ENCODE measurements at regions not wholly inside any gene's neighbourhood (a gene's known extent, or its start where the extent isn't known, plus 50 kb on each side); places are given as distances from the start of the nearest gene placed in this dataset.

DNA sequence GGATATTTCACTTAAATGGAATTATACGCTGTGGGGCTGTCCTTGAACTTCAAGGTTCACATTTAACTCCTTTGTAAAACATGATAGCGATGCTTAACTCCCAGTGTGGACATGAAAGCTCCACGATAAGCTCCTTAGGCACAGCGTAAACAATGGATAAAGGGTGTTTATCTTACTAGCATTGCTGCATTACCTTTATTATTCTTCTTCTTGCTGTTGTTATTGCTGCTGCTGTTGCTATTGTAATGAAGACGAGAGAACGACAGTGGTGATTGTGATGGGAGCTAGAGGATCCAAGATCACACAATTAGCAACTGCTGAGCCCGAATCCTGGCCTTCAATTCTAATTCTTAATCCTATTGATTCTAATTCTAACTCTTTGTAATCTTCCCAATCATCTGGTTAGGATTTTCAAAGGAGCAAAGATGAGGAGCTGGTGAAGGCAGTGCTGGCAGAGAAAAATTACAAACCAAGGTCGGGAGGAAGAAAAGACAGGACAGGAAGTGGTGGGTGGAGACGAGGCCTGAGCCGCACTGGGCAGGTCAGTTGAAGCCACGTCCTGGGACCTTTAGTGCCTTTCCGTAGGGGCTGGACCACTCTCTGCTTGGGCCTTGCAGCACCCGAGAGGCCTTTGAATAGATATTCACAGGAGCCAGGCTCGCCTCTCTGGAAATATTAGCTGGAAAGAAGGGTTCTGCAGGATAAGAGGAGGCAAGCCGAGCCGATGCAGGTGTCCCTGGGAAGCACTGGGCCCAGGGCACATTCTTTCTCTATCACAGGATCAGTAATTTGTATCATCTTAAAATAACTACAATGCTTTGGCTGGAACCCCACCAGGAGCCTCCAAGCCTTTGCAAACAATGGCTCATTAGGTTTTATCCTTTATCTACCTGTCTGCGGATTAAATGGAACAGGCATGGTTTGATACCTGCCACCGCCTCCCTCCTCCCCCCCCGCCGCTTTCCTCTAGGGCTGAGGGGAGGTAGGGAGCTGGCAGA is 571.6 kb downstream of the AJAP1 start:
- no peaks in the 10 kb centered on the region for H3K27me3 ChIP-seq (ENCODE audit: low read depth, low read length)
- H3K4me3 ChIP-seq (ENCODE audit: low read depth in 1 of 2, low read length in 2 of 2) = no peak overlapping the region
- no peak overlapping the region for H3K27ac ChIP-seq (ENCODE audit: low read length)
- no peaks in the 10 kb centered on the region for H3K4me1 ChIP-seq (ENCODE audit: control insufficient read depth in 1 of 2, insufficient read depth in 2 of 2, low read length in 2 of 2)
- H3K36me3 ChIP-seq (ENCODE audit: control insufficient read depth in 1 of 2, insufficient read depth in 2 of 2, low read length in 2 of 2) = no peaks in the 10 kb centered on the region
- H3K9me3 ChIP-seq (ENCODE audit: control insufficient read depth in 1 of 2, low read length in 2 of 2) = no peaks in the 10 kb centered on the region

DNA sequence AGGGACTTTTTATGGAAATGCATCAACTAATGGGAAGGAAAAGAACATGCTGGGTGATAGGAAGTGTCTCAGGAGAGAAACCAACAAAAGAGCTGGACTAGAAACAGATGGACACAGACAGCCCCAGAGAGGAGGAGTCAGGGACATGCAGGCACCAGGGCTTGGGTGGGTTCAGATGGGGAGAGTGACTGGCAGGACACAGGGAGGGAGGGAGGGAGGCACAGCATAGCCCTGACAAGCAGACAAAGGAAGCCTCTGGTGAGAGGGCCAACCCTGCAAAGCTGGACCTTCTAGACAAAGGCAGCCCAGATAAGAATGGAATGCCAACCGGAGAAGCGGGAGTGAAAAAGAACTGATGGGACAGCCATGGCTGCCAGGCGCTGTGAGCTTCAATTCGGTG is 568.8 kb downstream of the AJAP1 start:
- H3K36me3 ChIP-seq (ENCODE audit: control insufficient read depth in 1 of 2, insufficient read depth in 2 of 2, low read length in 2 of 2) = no peaks in the 10 kb centered on the region
- H3K4me3 ChIP-seq (ENCODE audit: low read depth in 1 of 2, low read length in 2 of 2) = no peak overlapping the region
- no peaks in the 10 kb centered on the region for H3K27me3 ChIP-seq (ENCODE audit: low read depth, low read length)
- no peak overlapping the region for H3K27ac ChIP-seq (ENCODE audit: low read length)
- no peaks in the 10 kb centered on the region for H3K4me1 ChIP-seq (ENCODE audit: control insufficient read depth in 1 of 2, insufficient read depth in 2 of 2, low read length in 2 of 2)
- H3K9me3 ChIP-seq (ENCODE audit: control insufficient read depth in 1 of 2, low read length in 2 of 2) = no peaks in the 10 kb centered on the region

- H3K27ac ChIP-seq (ENCODE audit: low read length) = no peak overlapping the region
- H3K4me1 ChIP-seq (ENCODE audit: control insufficient read depth in 1 of 2, insufficient read depth in 2 of 2, low read length in 2 of 2) = no peaks in the 10 kb centered on the region
- no peaks in the 10 kb centered on the region for H3K36me3 ChIP-seq (ENCODE audit: control insufficient read depth in 1 of 2, insufficient read depth in 2 of 2, low read length in 2 of 2)
- no peaks in the 10 kb centered on the region for H3K9me3 ChIP-seq (ENCODE audit: control insufficient read depth in 1 of 2, low read length in 2 of 2)
- no peak overlapping the region for H3K4me3 ChIP-seq (ENCODE audit: low read depth in 1 of 2, low read length in 2 of 2)
- H3K27me3 ChIP-seq (ENCODE audit: low read depth, low read length) = no peaks in the 10 kb centered on the region
Observed at GRCh38 chr1:5222626-5223025, 568.2 kb downstream of the AJAP1 start.

- Histone ChIP-seq H3K4me3 (ENCODE audit: low read depth in 1 of 2, low read length in 2 of 2) (no peak overlapping the region), H3K4me1 (ENCODE audit: control insufficient read depth in 1 of 2, insufficient read depth in 2 of 2, low read length in 2 of 2) (no peaks in the 10 kb centered on the region), H3K36me3 (ENCODE audit: control insufficient read depth in 1 of 2, insufficient read depth in 2 of 2, low read length in 2 of 2) (no peaks in the 10 kb centered on the region), H3K27ac (ENCODE audit: low read length) (no peak overlapping the region), H3K9me3 (ENCODE audit: control insufficient read depth in 1 of 2, low read length in 2 of 2) (no peaks in the 10 kb centered on the region), H3K27me3 (ENCODE audit: low read depth, low read length) (no peaks in the 10 kb centered on the region)
Observed at GRCh38 chr1:5221451-5221850, 567.0 kb downstream of the AJAP1 start.

DNA sequence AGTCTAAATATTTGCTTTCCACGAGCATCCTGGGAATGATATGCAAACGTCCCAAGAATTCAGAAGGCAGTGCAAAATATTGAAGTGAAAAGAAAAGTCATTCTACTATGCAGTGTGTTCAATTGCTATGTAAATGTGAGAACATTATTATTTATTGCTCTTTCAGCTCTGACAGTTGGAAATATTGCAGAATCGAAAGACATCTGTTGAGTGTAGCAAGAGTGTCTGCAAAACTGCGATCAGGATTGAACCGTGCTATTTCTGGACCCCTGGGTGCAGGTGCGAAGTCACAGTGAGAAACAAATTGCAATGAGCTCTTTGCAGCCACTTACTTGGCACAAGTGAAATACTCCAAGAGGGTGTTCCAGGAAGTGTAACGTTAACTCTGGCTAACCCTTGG is 566.4 kb downstream of the AJAP1 start:
- Histone ChIP-seq H3K4me1 (ENCODE audit: control insufficient read depth in 1 of 2, insufficient read depth in 2 of 2, low read length in 2 of 2) (no peaks in the 10 kb centered on the region), H3K27ac (ENCODE audit: low read length) (no peak overlapping the region), H3K27me3 (ENCODE audit: low read depth, low read length) (no peaks in the 10 kb centered on the region), H3K4me3 (ENCODE audit: low read depth in 1 of 2, low read length in 2 of 2) (no peak overlapping the region), H3K9me3 (ENCODE audit: control insufficient read depth in 1 of 2, low read length in 2 of 2) (no peaks in the 10 kb centered on the region), H3K36me3 (ENCODE audit: control insufficient read depth in 1 of 2, insufficient read depth in 2 of 2, low read length in 2 of 2) (no peaks in the 10 kb centered on the region)

DNA sequence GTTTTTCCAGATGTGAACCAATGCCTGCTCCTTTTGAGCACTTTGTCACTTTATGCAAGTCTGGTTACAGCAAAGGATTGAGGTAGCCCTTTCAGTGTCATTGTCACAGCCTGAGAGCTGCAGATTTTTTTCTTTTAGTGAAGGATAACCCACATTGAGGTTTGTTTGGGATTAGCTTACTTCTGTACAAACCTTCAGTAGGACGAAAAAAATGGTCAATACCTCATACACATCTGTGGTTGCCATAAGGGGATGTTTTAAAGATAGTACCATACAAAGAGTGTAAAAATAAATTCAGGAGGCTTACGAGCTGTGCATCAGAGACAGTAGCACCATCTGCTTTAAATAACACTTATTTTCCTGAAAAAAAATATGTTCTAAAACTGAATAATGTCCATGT is 566.0 kb downstream of the AJAP1 start:
- no peak overlapping the region for H3K27ac ChIP-seq (ENCODE audit: low read length)
- no peaks in the 10 kb centered on the region for H3K9me3 ChIP-seq (ENCODE audit: control insufficient read depth in 1 of 2, low read length in 2 of 2)
- H3K27me3 ChIP-seq (ENCODE audit: low read depth, low read length) = no peaks in the 10 kb centered on the region
- no peaks in the 10 kb centered on the region for H3K4me1 ChIP-seq (ENCODE audit: control insufficient read depth in 1 of 2, insufficient read depth in 2 of 2, low read length in 2 of 2)
- H3K4me3 ChIP-seq (ENCODE audit: low read depth in 1 of 2, low read length in 2 of 2) = no peak overlapping the region
- H3K36me3 ChIP-seq (ENCODE audit: control insufficient read depth in 1 of 2, insufficient read depth in 2 of 2, low read length in 2 of 2) = no peaks in the 10 kb centered on the region

DNA sequence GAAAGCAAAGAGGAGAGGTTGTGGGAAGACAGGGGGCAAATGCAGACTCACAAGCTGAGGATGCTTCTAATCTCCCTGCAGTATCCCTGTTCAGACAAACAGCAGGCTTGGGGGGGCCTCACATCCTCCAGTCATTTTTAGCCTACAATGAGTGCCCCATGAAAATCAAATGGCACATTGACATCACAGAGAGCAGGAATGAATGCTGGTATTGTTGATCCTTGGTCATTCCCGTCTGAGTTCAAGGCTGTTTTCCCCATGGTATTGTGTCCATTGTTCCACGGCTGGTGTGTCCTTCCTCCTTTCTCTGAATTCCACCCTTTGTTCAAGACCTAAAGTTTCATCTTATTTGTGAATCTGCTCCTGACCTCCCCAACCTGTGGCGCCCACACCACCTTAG is 545.6 kb downstream of the AJAP1 start:
- no peak overlapping the region for H3K4me3 ChIP-seq (ENCODE audit: low read depth in 1 of 2, low read length in 2 of 2)
- H3K36me3 ChIP-seq (ENCODE audit: control insufficient read depth in 1 of 2, insufficient read depth in 2 of 2, low read length in 2 of 2) = no peaks in the 10 kb centered on the region
- no peaks in the 10 kb centered on the region for H3K4me1 ChIP-seq (ENCODE audit: control insufficient read depth in 1 of 2, insufficient read depth in 2 of 2, low read length in 2 of 2)
- H3K27ac ChIP-seq (ENCODE audit: low read length) = no peak overlapping the region
- H3K9me3 ChIP-seq (ENCODE audit: control insufficient read depth in 1 of 2, low read length in 2 of 2) = no peaks in the 10 kb centered on the region
- H3K27me3 ChIP-seq (ENCODE audit: low read depth, low read length) = no peaks in the 10 kb centered on the region

GRCh38 chr1:5198328-5198727 is 543.9 kb downstream of the AJAP1 start:
- no peaks in the 10 kb centered on the region for H3K4me1 ChIP-seq (ENCODE audit: control insufficient read depth in 1 of 2, insufficient read depth in 2 of 2, low read length in 2 of 2)
- no peaks in the 10 kb centered on the region for H3K36me3 ChIP-seq (ENCODE audit: control insufficient read depth in 1 of 2, insufficient read depth in 2 of 2, low read length in 2 of 2)
- no peaks in the 10 kb centered on the region for H3K9me3 ChIP-seq (ENCODE audit: control insufficient read depth in 1 of 2, low read length in 2 of 2)
- no peaks in the 10 kb centered on the region for H3K27me3 ChIP-seq (ENCODE audit: low read depth, low read length)
- no peak overlapping the region for H3K27ac ChIP-seq (ENCODE audit: low read length)
- no peak overlapping the region for H3K4me3 ChIP-seq (ENCODE audit: low read depth in 1 of 2, low read length in 2 of 2)

DNA sequence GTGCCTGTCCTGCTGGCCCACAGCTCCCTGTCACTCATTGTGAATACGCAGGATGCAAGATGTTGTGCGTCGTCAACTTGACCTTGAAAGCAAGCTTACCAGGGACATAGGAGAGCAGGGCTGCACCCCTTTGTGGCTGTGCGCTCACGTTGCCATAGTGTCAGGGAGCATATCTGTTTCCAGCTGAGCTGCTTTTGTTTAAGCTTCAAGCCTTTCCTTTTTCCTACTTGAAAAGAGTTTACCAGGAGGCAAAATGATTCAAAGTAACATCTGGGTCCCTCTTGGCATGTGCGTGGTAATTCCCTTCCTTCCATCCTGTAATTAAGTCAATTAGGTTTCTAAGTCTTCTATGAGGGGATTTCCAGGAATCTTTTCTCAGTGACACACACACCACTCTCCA is 537.1 kb downstream of the AJAP1 start:
- Histone ChIP-seq H3K27me3 (ENCODE audit: low read depth, low read length) (no peaks in the 10 kb centered on the region), H3K9me3 (ENCODE audit: control insufficient read depth in 1 of 2, low read length in 2 of 2) (no peaks in the 10 kb centered on the region), H3K4me3 (ENCODE audit: low read depth in 1 of 2, low read length in 2 of 2) (no peak overlapping the region), H3K4me1 (ENCODE audit: control insufficient read depth in 1 of 2, insufficient read depth in 2 of 2, low read length in 2 of 2) (no peaks in the 10 kb centered on the region), H3K27ac (ENCODE audit: low read length) (no peak overlapping the region), H3K36me3 (ENCODE audit: control insufficient read depth in 1 of 2, insufficient read depth in 2 of 2, low read length in 2 of 2) (no peaks in the 10 kb centered on the region)

DNA sequence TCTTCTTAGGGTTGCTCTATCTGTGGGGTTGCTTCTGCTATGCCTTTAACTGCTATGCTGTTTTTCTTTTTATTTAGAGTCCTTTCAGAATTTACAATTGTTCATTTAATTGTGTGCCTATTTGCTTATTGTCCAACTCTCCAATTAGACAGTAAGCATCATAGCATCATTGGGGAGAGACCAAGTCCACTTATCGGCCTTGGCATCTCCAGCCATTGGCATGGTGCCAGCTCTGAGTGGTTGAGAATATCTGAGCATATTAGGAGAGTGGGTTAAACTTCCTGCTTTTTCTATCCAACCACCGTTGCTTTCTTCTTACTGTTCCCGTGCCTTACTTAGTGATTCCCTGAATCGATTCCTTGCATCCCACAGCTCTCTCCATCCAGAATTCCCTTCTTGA is 535.0 kb downstream of the AJAP1 start:
- H3K27ac ChIP-seq (ENCODE audit: low read length) = no peak overlapping the region
- no peak overlapping the region for H3K4me3 ChIP-seq (ENCODE audit: low read depth in 1 of 2, low read length in 2 of 2)
- H3K27me3 ChIP-seq (ENCODE audit: low read depth, low read length) = no peaks in the 10 kb centered on the region
- H3K36me3 ChIP-seq (ENCODE audit: control insufficient read depth in 1 of 2, insufficient read depth in 2 of 2, low read length in 2 of 2) = no peaks in the 10 kb centered on the region
- H3K4me1 ChIP-seq (ENCODE audit: control insufficient read depth in 1 of 2, insufficient read depth in 2 of 2, low read length in 2 of 2) = no peaks in the 10 kb centered on the region
- no peaks in the 10 kb centered on the region for H3K9me3 ChIP-seq (ENCODE audit: control insufficient read depth in 1 of 2, low read length in 2 of 2)

- Histone ChIP-seq H3K36me3 (ENCODE audit: control insufficient read depth in 1 of 2, insufficient read depth in 2 of 2, low read length in 2 of 2) (no peaks in the 10 kb centered on the region), H3K27ac (ENCODE audit: low read length) (no peak overlapping the region), H3K9me3 (ENCODE audit: control insufficient read depth in 1 of 2, low read length in 2 of 2) (peaks cover 0 to 5% of the 10 kb centered on the region in 2 donors)
Observed at GRCh38 chr1:5165762-5166161, 511.4 kb downstream of the AJAP1 start.

GRCh38 chr1:5164158-5164557 is 509.7 kb downstream of the AJAP1 start:
- H3K4me1 ChIP-seq (ENCODE audit: control insufficient read depth in 1 of 2, insufficient read depth in 2 of 2, low read length in 2 of 2) = no peaks in the 10 kb centered on the region
- H3K4me3 ChIP-seq (ENCODE audit: low read depth in 1 of 2, low read length in 2 of 2) = no peak overlapping the region
- H3K9me3 ChIP-seq (ENCODE audit: control insufficient read depth in 1 of 2, low read length in 2 of 2) = peaks cover 0 to under 1% of the 10 kb centered on the region in 2 donors
- no peaks in the 10 kb centered on the region for H3K27me3 ChIP-seq (ENCODE audit: low read depth, low read length)
- H3K36me3 ChIP-seq (ENCODE audit: control insufficient read depth in 1 of 2, insufficient read depth in 2 of 2, low read length in 2 of 2) = no peaks in the 10 kb centered on the region
- H3K27ac ChIP-seq (ENCODE audit: low read length) = no peak overlapping the region

More at GRCh38 chr1:5165762-5166161, 511.4 kb downstream of the AJAP1 start:
- no peaks in the 10 kb centered on the region for H3K4me1 ChIP-seq (ENCODE audit: control insufficient read depth in 1 of 2, insufficient read depth in 2 of 2, low read length in 2 of 2)
- no peaks in the 10 kb centered on the region for H3K27me3 ChIP-seq (ENCODE audit: low read depth, low read length)
- H3K4me3 ChIP-seq (ENCODE audit: low read depth in 1 of 2, low read length in 2 of 2) = no peak overlapping the region

All from muscle layer of duodenum (tissue), 2 donors.